ENCODE measurements at regions not wholly inside any gene's neighbourhood (a gene's known extent, or its start where the extent isn't known, plus 50 kb on each side); places are given as distances from the start of the nearest gene placed in this dataset.

GRCh38 chr20:9919271-9920014, 80.6 kb upstream of the PAK5 start:
- DNase-seq, result no peak

- DNase-seq, result peak in 1 of 2 donors; percentile 6
These were observed 79.5 kb upstream of the PAK5 start for GRCh38 chr20:9918348-9918747.

- DNase-seq, result no peak
These were observed 77.9 kb upstream of the PAK5 start for GRCh38 chr20:9916761-9917160.

- peak in 1 of 2 donors; percentile 32 for DNase-seq
These were observed 74.1 kb upstream of the PAK5 start for GRCh38 chr20:9912858-9913434.

- no peak for DNase-seq
These were observed 73.4 kb upstream of the PAK5 start for GRCh38 chr20:9912290-9912689.

GRCh38 chr20:9911519-9911918, 72.6 kb upstream of the PAK5 start:
- DNase-seq, result no peak

GRCh38 chr20:9909167-9909566, 70.3 kb upstream of the PAK5 start:
- no peak for DNase-seq

GRCh38 chr20:9903048-9903655, 64.3 kb upstream of the PAK5 start:
- peak in 1 of 2 donors; percentile 6 for DNase-seq

GRCh38 chr20:9889270-9889981, 50.5 kb upstream of the PAK5 start:
- DNase-seq, result no peak
